GM12878 (cell line): ENCODE measurements at regions not wholly inside any gene's neighbourhood (a gene's known extent, or its start where the extent isn't known, plus 50 kb on each side); places are given as distances from the start of the nearest gene placed in this dataset.

Experiments used
- ATAC-seq: fragments of 200-7000 bp; cut with Tn5 transposase; 3 replicates; pipeline ENCODE4 v1.9.1; 2020; ENCODE audit warnings: mild to moderate bottlenecking, moderate library complexity
- BruUV-seq: library from RNA; stranded (reverse); fragments of 400-500 nt; replicated peaks from 2 replicates; lab custom pipeline; 2021; lab: Mats Ljungman, UMichigan
- CTCF ChIA-PET: fragments of 300-600 bp; sonication (Branson Sonifier 250); formaldehyde crosslinking; extraction: SDS; loops from one replicate; lab custom pipeline; 2021; ENCODE audit warnings: inconsistent platforms; lab: Yijun Ruan, JAX
- POLR2A ChIA-PET: fragments of 350-600 bp; formaldehyde crosslinking; extraction: SDS; loops from one replicate; lab custom pipeline; 2021; ENCODE audit warnings: inconsistent platforms; lab: Charles Lee
- RAD21 ChIA-PET: fragments of 300-600 bp; sonication (Branson Sonifier 250); formaldehyde crosslinking; loops from one replicate; lab custom pipeline; 2023; ENCODE audit warnings: antibody characterized with exemption; ENCODE audit not compliant: unreplicated experiment; lab: Charles Lee
- SMC1A ChIA-PET: fragments of 300-600 bp; sonication (Branson Sonifier 250); formaldehyde crosslinking; loops from one replicate; lab custom pipeline; 2023; ENCODE audit not compliant: unreplicated experiment, uncharacterized antibody; lab: Charles Lee
- DNase-seq: peaks from one replicate; pipeline ENCODE4 v3.0.0-alpha.2; 2011; ENCODE audit warnings: low read depth, low spot score
- FAIRE-seq: peaks from 3 replicates; lab custom pipeline; 2011; peaks lifted over from hg19 to GRCh38; lab: Jason Lieb, UNC
- H2AFZ ChIP-seq: 2 replicates; pipeline ENCODE4 v1.6.0; 2011; ENCODE audit warnings: low read depth, low read length, control low read depth; ENCODE audit not compliant: control insufficient read depth
- H3K27ac ChIP-seq: 2 replicates; pipeline ENCODE4 v1.5.1; 2011; ENCODE audit warnings: control low read depth; ENCODE audit not compliant: control insufficient read depth, insufficient read depth
- H3K27me3 ChIP-seq, 2 experiments: replicated peaks in 1 of 2; 2 replicates each; pipeline versions ENCODE4 v1.6.0 to v1.6.1; 2011; ENCODE audit warnings: low read length in 1 of 2; ENCODE audit not compliant: control insufficient read depth in 2 of 2, insufficient read depth in 2 of 2
- H3K36me3 ChIP-seq, 2 experiments: 2 replicates each; pipeline ENCODE4 v1.5.1; 2011; ENCODE audit warnings: low read length in 1 of 2; ENCODE audit not compliant: control insufficient read depth in 2 of 2, insufficient read depth in 2 of 2
- H3K4me1 ChIP-seq: 2 replicates; pipeline ENCODE4 v1.6.1; 2011; ENCODE audit warnings: mild to moderate bottlenecking, low read length, moderate library complexity, mixed read lengths; ENCODE audit not compliant: control insufficient read depth, insufficient read depth
- H3K4me2 ChIP-seq: 2 replicates; pipeline ENCODE4 v1.6.0; 2011; ENCODE audit warnings: control low read depth; ENCODE audit not compliant: control insufficient read depth, insufficient read depth
- H3K4me3 ChIP-seq: fragments of 200-600 bp; sonication (generic); 2 replicates; pipeline ENCODE4 v1.5.1; 2016
- H3K79me2 ChIP-seq: 2 replicates; pipeline ENCODE4 v1.6.0; 2011; ENCODE audit warnings: low read length; ENCODE audit not compliant: control insufficient read depth, insufficient read depth
- H3K9ac ChIP-seq: 2 replicates; pipeline ENCODE4 v1.8.0; 2011; ENCODE audit warnings: low read length, control low read depth, mixed read lengths; ENCODE audit not compliant: control insufficient read depth, insufficient read depth
- H3K9me3 ChIP-seq: replicated peaks from 3 replicates; pipeline ENCODE4 v1.5.1; 2011; ENCODE audit warnings: mild to moderate bottlenecking, low read length; ENCODE audit not compliant: control insufficient read depth, insufficient read depth
- H4K20me1 ChIP-seq: 2 replicates; pipeline ENCODE4 v1.6.0; 2011; ENCODE audit not compliant: control insufficient read depth, insufficient read depth
- BRCA1 ChIP-seq: IDR thresholded peaks from 2 replicates; pipeline ENCODE4 v1.6.1; 2011; ENCODE audit warnings: low read depth, low read length, improper control_type of control experiment
- EGR1 ChIP-seq, 2 experiments: IDR thresholded peaks; 1 replicate in 1 of 2; 2 replicates in 1 of 2; pipeline ENCODE4 v1.6.1; 2011 to 2012; ENCODE audit warnings: low read depth in 2 of 2, low read length in 2 of 2, borderline replicate concordance in 1 of 2, mild to moderate bottlenecking in 1 of 2, moderate library complexity in 1 of 2
- FOXM1 ChIP-seq: IDR thresholded peaks from 2 replicates; pipeline ENCODE4 v1.6.1; 2012; ENCODE audit warnings: low read depth, mild to moderate bottlenecking, inconsistent platforms, low read length, moderate library complexity
- NRF1 ChIP-seq: conservative IDR thresholded peaks from 2 replicates; pipeline ENCODE4 v1.6.1; 2011; ENCODE audit warnings: mild to moderate bottlenecking, low read depth, low read length, improper control_type of control experiment
- RAD21 ChIP-seq: IDR thresholded peaks from 2 replicates; pipeline ENCODE4 v1.6.1; 2011; ENCODE audit warnings: mild to moderate bottlenecking, low read depth, low read length, moderate library complexity; ENCODE audit not compliant: insufficient read depth
- RAD51 ChIP-seq: fragments of 450-650 bp; IDR thresholded peaks from 2 replicates; pipeline ENCODE4 v1.6.1; 2016; ENCODE audit warnings: moderate library complexity, mild to moderate bottlenecking, inconsistent platforms
- RB1 ChIP-seq: fragments of 450-650 bp; formaldehyde crosslinking; IDR thresholded peaks from 2 replicates; pipeline ENCODE4 v1.6.1; 2017; ENCODE audit warnings: mild to moderate bottlenecking, borderline replicate concordance
- SRF ChIP-seq, 2 experiments: IDR thresholded peaks; 2 replicates each; pipeline ENCODE4 v1.6.1; 2011; ENCODE audit warnings: low read depth in 2 of 2, low read length in 2 of 2, mild to moderate bottlenecking in 1 of 2, moderate library complexity in 1 of 2
- STAT1 ChIP-seq: fragments of 450-650 bp; conservative IDR thresholded peaks from 2 replicates; pipeline ENCODE4 v1.6.1; 2014; ENCODE audit warnings: antibody characterized with exemption, mild to moderate bottlenecking
- SUZ12 ChIP-seq: fragments of 200-600 bp; sonication (generic); IDR thresholded peaks from one replicate; pipeline ENCODE4 v1.6.1; 2018; ENCODE audit warnings: antibody characterized with exemption, mild to moderate bottlenecking; ENCODE audit not compliant: unreplicated experiment
- TCF3 ChIP-seq: IDR thresholded peaks from 2 replicates; pipeline ENCODE4 v1.6.1; 2012; ENCODE audit warnings: low read depth, mild to moderate bottlenecking, low read length, borderline replicate concordance; ENCODE audit not compliant: insufficient read depth
- WGBS: methylation state at CpG from one replicate; pipeline ENCODE4 v1.1.6; 2016; ENCODE audit warnings: low lambda C conversion rate; ENCODE audit not compliant: insufficient replicate concordance, insufficient coverage; ENCODE audit errors: missing lambda C conversion rate; 5-methylcytosine and 5-hydroxymethylcytosine counted together
- in situ Hi-C: fragments of 300-500 bp; cut with MboI; formaldehyde crosslinking; loops from 9 replicates; pipeline ENCODE4 v1.14.3; 2018; ENCODE audit warnings: mixed read lengths
- intact Hi-C: fragments of 100-400 bp; cut with micrococcal nuclease; formaldehyde crosslinking; loops from one replicate; pipeline ENCODE4 v1.14.2; 2022; ENCODE audit not compliant: unreplicated experiment

GRCh38 chr1:38622197-38622596 is 237.4 kb downstream of the RRAGC start:
- Histone ChIP-seq H3K9me3 (no peaks in the 10 kb centered on the region; the same call in 2 of the 3 replicates), H3K27ac (no peak overlapping the region), H2AFZ (no peak overlapping the region), H3K4me3 (no peak overlapping the region), H3K4me1 (no peaks in the 10 kb centered on the region), H3K36me3 (no peaks in the 10 kb centered on the region), H3K27me3 (no peaks in the 10 kb centered on the region; a peak in 1 of 4 replicates), H3K4me2 (no peak overlapping the region), H3K79me2 (no peaks in the 10 kb centered on the region), H3K9ac (no peak overlapping the region), H4K20me1 (no peaks in the 10 kb centered on the region)
- no peak for TF ChIP-seq NRF1
- no peak for TF ChIP-seq TCF3
- no peak for TF ChIP-seq RAD21
- TF ChIP-seq RB1 = no peak
- TF ChIP-seq SUZ12 = no peak
- no peak for TF ChIP-seq RAD51
- TF ChIP-seq STAT1 = no peak
- no peak for TF ChIP-seq FOXM1
- no peak for TF ChIP-seq SRF (IDR thresholded peaks at IDR 0.05; ENCODE audit: low read depth in 2 of 2, low read length in 2 of 2)
- no peak for TF ChIP-seq EGR1 (IDR thresholded peaks at IDR 0.05; ENCODE audit: borderline replicate concordance in 1 of 2, low read depth in 2 of 2, low read length in 2 of 2)
- TF ChIP-seq BRCA1 = no peak
- RAD21 ChIA-PET = no interaction called here
- CTCF ChIA-PET = no interaction called here
- DNase-seq (no peak), FAIRE-seq (no peak), ATAC-seq (no peak)
- intact Hi-C loops (no loop called here), in situ Hi-C loops (no loop called here)
- SMC1A ChIA-PET = no interaction called here
- POLR2A ChIA-PET = no interaction called here
- BruUV-seq = no TSS peak
- 44% methylated on average over 6 of the region's 6 CpGs for WGBS
